SK-N-SH (cell line): ENCODE measurements at regions not wholly inside any gene's neighbourhood (a gene's known extent, or its start where the extent isn't known, plus 50 kb on each side); places are given as distances from the start of the nearest gene placed in this dataset.

Source experiments
- CTCF ChIA-PET: fragments of 300-600, 350-600 bp; formaldehyde crosslinking; extraction: SDS; loops from one replicate; lab custom pipeline; 2021; lab: Yijun Ruan, JAX
- POLR2A ChIA-PET: fragments of 350-600 bp; sonication (Branson Sonifier 250); formaldehyde crosslinking; extraction: SDS; loops from one replicate; lab custom pipeline; 2020; ENCODE audit warnings: antibody characterized with exemption, inconsistent platforms; lab: Yijun Ruan, JAX
- DNase-seq: peaks from one replicate; pipeline ENCODE4 v3.0.0; 2012
- H2AFZ ChIP-seq: fragments of 200-600 bp; sonication (generic); 2 replicates; pipeline ENCODE4 v1.8.1; 2016; ENCODE audit warnings: antibody characterized with exemption, mild to moderate bottlenecking, low read depth
- H3F3A ChIP-seq: fragments of 200-600 bp; sonication (generic); replicated peaks from 2 replicates; pipeline ENCODE3; 2016; ENCODE audit warnings: antibody characterized with exemption, mild to moderate bottlenecking; ENCODE audit not compliant: insufficient read depth
- H3K27ac ChIP-seq, 2 experiments: fragments of 200-500 bp in 1 of 2; fragments of 200-600 bp in 1 of 2; sonication (Bioruptor generic) in 1 of 2; sonication (generic), shearing (Covaris generic) in 1 of 2; 2 replicates each; pipeline versions ENCODE4 v1.5.1 to v1.6.1; 2014 to 2016; ENCODE audit warnings: low read depth in 2 of 2, inconsistent platforms in 1 of 2, low read length in 1 of 2, mild to moderate bottlenecking in 1 of 2, mixed read lengths in 1 of 2
- H3K27me3 ChIP-seq: fragments of 200-600 bp; sonication (generic), shearing (Covaris generic); 2 replicates; pipeline ENCODE4 v1.6.1; 2016; ENCODE audit warnings: mixed run types; ENCODE audit not compliant: insufficient read depth
- H3K36me3 ChIP-seq, 2 experiments: fragments of 200-500 bp in 1 of 2; fragments of 200-600 bp in 1 of 2; sonication (Bioruptor generic) in 1 of 2; sonication (generic) in 1 of 2; replicated peaks in 1 of 2; 2 replicates each; pipeline versions ENCODE3 to v1.5.1; 2014 to 2016; ENCODE audit warnings: low read length in 1 of 2, mild to moderate bottlenecking in 1 of 2; ENCODE audit not compliant: insufficient read depth in 2 of 2, control insufficient read depth in 1 of 2
- H3K4me1 ChIP-seq, 2 experiments: fragments of 200-500 bp in 1 of 2; fragments of 200-600 bp in 1 of 2; sonication (Bioruptor generic) in 1 of 2; sonication (generic), shearing (Covaris generic) in 1 of 2; 2 replicates each; pipeline versions ENCODE4 v1.5.1 to v1.6.1; 2014 to 2016; ENCODE audit warnings: low read depth in 1 of 2, low read length in 1 of 2, mixed run types in 1 of 2; ENCODE audit not compliant: insufficient read depth in 2 of 2, control insufficient read depth in 1 of 2
- H3K4me2 ChIP-seq: fragments of 200-600 bp; sonication (generic), shearing (Covaris generic); 2 replicates; pipeline ENCODE4 v1.6.1; 2017; ENCODE audit warnings: mixed run types
- H3K4me3 ChIP-seq, 2 experiments: fragments of 200-500 bp in 1 of 2; fragments of 200-600 bp in 1 of 2; sonication (Bioruptor generic) in 1 of 2; sonication (generic), shearing (Covaris generic) in 1 of 2; 2 replicates each; pipeline versions ENCODE4 v1.5.1 to v1.8.1; 2014 to 2016; ENCODE audit warnings: low read depth in 2 of 2, inconsistent platforms in 1 of 2, low read length in 1 of 2, mild to moderate bottlenecking in 1 of 2, mixed read lengths in 1 of 2, moderate library complexity in 1 of 2
- H3K79me2 ChIP-seq: fragments of 200-600 bp; sonication (generic); 2 replicates; pipeline ENCODE4 v1.8.1; 2017; ENCODE audit warnings: mild to moderate bottlenecking; ENCODE audit not compliant: insufficient read depth
- H3K9ac ChIP-seq: fragments of 200-600 bp; sonication (generic); 2 replicates; pipeline ENCODE4 v1.6.1; 2017; ENCODE audit warnings: mixed run types
- H3K9me2 ChIP-seq: fragments of 200-600 bp; sonication (generic); 2 replicates; pipeline ENCODE4 v1.6.1; 2017; ENCODE audit warnings: mixed run types
- H3K9me3 ChIP-seq: fragments of 200-600 bp; sonication (generic); 2 replicates; pipeline ENCODE4 v1.6.1; 2017; ENCODE audit warnings: mixed run types, mild to moderate bottlenecking, moderate library complexity
- H4K20me1 ChIP-seq: fragments of 200-600 bp; sonication (generic); 2 replicates; pipeline ENCODE4 v1.6.1; 2017; ENCODE audit warnings: mild to moderate bottlenecking, mixed run types; ENCODE audit not compliant: insufficient read depth
- FOSL2 ChIP-seq: IDR thresholded peaks from 2 replicates; pipeline ENCODE4 v1.4.0; 2012; ENCODE audit warnings: low read depth, mild to moderate bottlenecking, moderate library complexity, borderline replicate concordance
- FOXM1 ChIP-seq: IDR thresholded peaks from 2 replicates; pipeline ENCODE4 v1.4.0; 2012; ENCODE audit warnings: low read depth, mild to moderate bottlenecking
- JUND ChIP-seq: IDR thresholded peaks from 2 replicates; pipeline ENCODE4 v1.4.0; 2012
- MEF2A ChIP-seq: IDR thresholded peaks from 2 replicates; pipeline ENCODE4 v1.4.0; 2012; ENCODE audit warnings: low read depth, borderline replicate concordance
- MXI1 ChIP-seq: IDR thresholded peaks from 2 replicates; pipeline ENCODE4 v1.6.1; 2012; ENCODE audit warnings: mild to moderate bottlenecking, low read depth, low read length, improper control_type of control experiment
- NFIC ChIP-seq: IDR thresholded peaks from 2 replicates; pipeline ENCODE4 v1.4.0; 2012; ENCODE audit warnings: borderline replicate concordance
- NRF1 ChIP-seq: IDR thresholded peaks from 2 replicates; pipeline ENCODE4 v1.6.1; 2012; ENCODE audit warnings: low read depth, mild to moderate bottlenecking, low read length
- POLR2AphosphoS5 ChIP-seq: IDR thresholded peaks from 2 replicates; pipeline ENCODE4 v1.6.1; 2012; ENCODE audit warnings: low read depth, low read length
- RAD21 ChIP-seq: IDR thresholded peaks from 2 replicates; pipeline ENCODE4 v1.6.1; 2012; ENCODE audit warnings: mild to moderate bottlenecking, low read length
- RXRA ChIP-seq: IDR thresholded peaks from 2 replicates; pipeline ENCODE4 v1.4.0; 2012; ENCODE audit warnings: low read depth, mild to moderate bottlenecking, borderline replicate concordance
- SIN3A ChIP-seq: IDR thresholded peaks from 2 replicates; pipeline ENCODE4 v1.6.1; 2012; ENCODE audit warnings: low read depth, mild to moderate bottlenecking, low read length, moderate library complexity, borderline replicate concordance
- SMC3 ChIP-seq: IDR thresholded peaks from 2 replicates; pipeline ENCODE4 v1.6.1; 2012; ENCODE audit warnings: low read depth, low read length, improper control_type of control experiment
- WGBS: methylation state at CpG from one replicate; pipeline ENCODE4 v1.1.6; 2017; ENCODE audit warnings: low lambda C conversion rate; 5-methylcytosine and 5-hydroxymethylcytosine counted together
- TF ChIP-seq, protein P1 (sequence below): fragments of 200-600 bp; sonication (generic); IDR thresholded peaks from 2 replicates; pipeline ENCODE4 v1.6.1; 2017; ENCODE audit warnings: antibody characterized with exemption, mild to moderate bottlenecking, moderate library complexity
- TF ChIP-seq, protein P2 (sequence below): IDR thresholded peaks from 2 replicates; pipeline ENCODE4 v1.4.0; 2012; ENCODE audit warnings: low read depth
- TF ChIP-seq, protein P3 (sequence below): fragments of 150-350 bp; IDR thresholded peaks from 2 replicates; pipeline ENCODE4 v1.6.1; 2016; ENCODE audit warnings: mild to moderate bottlenecking, low read depth, low read length

DNA sequence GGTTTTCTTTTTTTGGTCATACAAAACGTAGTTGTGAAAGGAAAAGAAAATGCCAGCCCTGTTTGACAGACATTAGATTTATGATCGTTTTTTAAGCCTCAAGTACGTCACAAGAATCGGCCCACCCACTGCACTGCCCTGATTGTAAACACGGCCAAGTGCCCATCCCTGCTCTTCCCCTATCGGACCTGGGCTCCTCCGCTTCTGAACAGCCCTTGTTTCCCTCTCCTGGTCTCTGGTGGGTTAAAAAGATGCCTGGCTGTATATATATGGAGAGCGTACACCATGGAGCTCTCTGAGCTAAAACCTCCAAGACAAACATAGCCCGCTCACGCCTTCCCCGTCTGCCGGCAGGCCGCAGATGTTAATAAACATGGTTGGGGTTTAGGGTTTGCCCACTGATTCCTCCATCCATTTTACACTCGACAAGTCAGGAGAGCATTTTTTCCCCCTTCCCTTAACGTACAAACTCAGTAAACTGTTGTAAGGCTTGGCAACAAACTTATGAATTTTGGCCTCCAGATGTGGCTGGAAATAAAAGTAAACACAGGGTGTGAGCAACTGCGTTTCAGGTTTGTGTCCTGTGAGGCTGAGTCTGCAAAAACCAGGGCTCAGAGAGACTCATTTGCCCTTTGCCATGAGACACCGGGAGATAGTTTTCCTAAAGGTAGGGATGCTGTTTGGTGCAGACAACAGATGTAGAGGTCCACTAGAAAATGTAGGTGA, 325.9 kb downstream of the SOX9 start:
- no peak for DNase-seq
- 80% methylated on average over 17 of the region's 17 CpGs for WGBS
- Histone ChIP-seq H3K4me1 (no peaks in the 10 kb centered on the region), H3K27me3 (no peaks in the 10 kb centered on the region), H3K9ac (no peak overlapping the region), H3F3A (no peaks in the 10 kb centered on the region), H3K4me3 (no peak overlapping the region), H3K4me2 (no peak overlapping the region), H3K27ac (no peak overlapping the region), H2AFZ (no peak overlapping the region), H3K9me3 (no peaks in the 10 kb centered on the region), H4K20me1 (no peaks in the 10 kb centered on the region), H3K36me3 (no peaks in the 10 kb centered on the region), H3K79me2 (peaks cover 3% of the 10 kb centered on the region; the same call in 1 of the 2 replicates), H3K9me2 (no peaks in the 10 kb centered on the region)
- CTCF ChIA-PET: interaction anchor here (1.2 kb wide), 1 partner anchor 98 kb away, joined by 3 read pairs; no protein-coding TSS in a partner anchor
- TF ChIP-seq NRF1 (no peak), RAD21 (no peak), NFIC (no peak), FOXM1 (no peak)
- TF ChIP-seq, protein P1, sequence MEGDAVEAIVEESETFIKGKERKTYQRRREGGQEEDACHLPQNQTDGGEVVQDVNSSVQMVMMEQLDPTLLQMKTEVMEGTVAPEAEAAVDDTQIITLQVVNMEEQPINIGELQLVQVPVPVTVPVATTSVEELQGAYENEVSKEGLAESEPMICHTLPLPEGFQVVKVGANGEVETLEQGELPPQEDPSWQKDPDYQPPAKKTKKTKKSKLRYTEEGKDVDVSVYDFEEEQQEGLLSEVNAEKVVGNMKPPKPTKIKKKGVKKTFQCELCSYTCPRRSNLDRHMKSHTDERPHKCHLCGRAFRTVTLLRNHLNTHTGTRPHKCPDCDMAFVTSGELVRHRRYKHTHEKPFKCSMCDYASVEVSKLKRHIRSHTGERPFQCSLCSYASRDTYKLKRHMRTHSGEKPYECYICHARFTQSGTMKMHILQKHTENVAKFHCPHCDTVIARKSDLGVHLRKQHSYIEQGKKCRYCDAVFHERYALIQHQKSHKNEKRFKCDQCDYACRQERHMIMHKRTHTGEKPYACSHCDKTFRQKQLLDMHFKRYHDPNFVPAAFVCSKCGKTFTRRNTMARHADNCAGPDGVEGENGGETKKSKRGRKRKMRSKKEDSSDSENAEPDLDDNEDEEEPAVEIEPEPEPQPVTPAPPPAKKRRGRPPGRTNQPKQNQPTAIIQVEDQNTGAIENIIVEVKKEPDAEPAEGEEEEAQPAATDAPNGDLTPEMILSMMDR: no peak
- TF ChIP-seq, protein P2, sequence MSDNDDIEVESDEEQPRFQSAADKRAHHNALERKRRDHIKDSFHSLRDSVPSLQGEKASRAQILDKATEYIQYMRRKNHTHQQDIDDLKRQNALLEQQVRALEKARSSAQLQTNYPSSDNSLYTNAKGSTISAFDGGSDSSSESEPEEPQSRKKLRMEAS: no peak
- POLR2A ChIA-PET: no interaction called here

DNA sequence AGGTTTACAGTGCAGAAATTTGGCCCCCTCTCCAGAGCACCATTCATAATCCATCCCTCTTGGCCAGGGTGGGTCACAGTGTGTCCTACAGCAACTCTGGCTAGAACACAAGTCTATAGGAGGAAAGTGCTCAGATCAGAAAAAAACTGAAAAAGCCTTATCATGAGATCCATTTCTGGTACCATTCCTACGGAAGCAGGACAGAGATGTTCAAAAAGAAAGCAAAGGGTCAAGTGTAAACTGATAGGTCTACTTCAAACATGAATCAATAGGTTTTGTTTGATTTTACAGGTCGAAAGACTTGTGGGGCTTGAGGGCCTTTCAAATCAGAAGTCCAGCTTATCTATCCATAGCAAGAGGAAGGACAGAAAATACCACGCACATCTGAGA, 326.4 kb downstream of the SOX9 start:
- POLR2A ChIA-PET: no interaction called here
- Histone ChIP-seq H2AFZ (no peak overlapping the region), H3F3A (no peaks in the 10 kb centered on the region), H3K4me3 (no peak overlapping the region), H3K36me3 (no peaks in the 10 kb centered on the region), H3K79me2 (peaks cover 3% of the 10 kb centered on the region; the same call in 1 of the 2 replicates), H3K27me3 (no peaks in the 10 kb centered on the region)
- WGBS: 78% methylated on average over 3 of the region's 3 CpGs
- no peak for DNase-seq
- TF ChIP-seq MEF2A: no peak
- TF ChIP-seq JUND: no peak
- TF ChIP-seq FOSL2: no peak
- TF ChIP-seq, all 33 proteins: peak for 0
- H3K9me2 ChIP-seq: no peaks in the 10 kb centered on the region
- H3K9ac ChIP-seq: no peak overlapping the region
- H3K4me1 ChIP-seq: no peaks in the 10 kb centered on the region
- H3K27ac ChIP-seq: no peak overlapping the region
- CTCF ChIA-PET: no interaction called here
- no peaks in the 10 kb centered on the region for H4K20me1 ChIP-seq
- H3K9me3 ChIP-seq: no peaks in the 10 kb centered on the region
- no peak overlapping the region for H3K4me2 ChIP-seq

DNA sequence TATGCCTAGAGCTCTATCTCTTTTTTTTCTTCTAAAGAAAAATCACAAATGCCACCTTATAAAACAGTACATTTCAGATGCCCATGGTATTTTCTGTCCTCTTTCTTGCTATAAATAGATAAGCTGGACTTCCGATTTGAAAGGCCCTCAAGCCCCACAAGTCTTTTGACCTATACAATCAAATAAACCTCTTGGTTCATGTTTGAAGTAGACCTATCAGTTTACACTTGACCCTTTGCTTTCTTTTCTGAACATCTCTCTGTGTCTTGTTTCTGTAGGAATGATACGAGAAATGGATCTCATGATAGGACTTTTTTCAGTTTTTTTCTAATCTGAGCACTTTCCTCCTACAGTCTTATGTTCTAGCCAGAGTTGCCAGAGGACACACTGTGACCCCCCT, 327.2 kb downstream of the SOX9 start:
- ChIA-PET CTCF (no interaction called here), POLR2A (no interaction called here)
- no peaks in the 10 kb centered on the region for H4K20me1 ChIP-seq
- TF ChIP-seq SMC3 (no peak), SIN3A (no peak), MXI1 (no peak), POLR2AphosphoS5 (no peak), RXRA (no peak), JUND (no peak)
- TF ChIP-seq, protein P3, sequence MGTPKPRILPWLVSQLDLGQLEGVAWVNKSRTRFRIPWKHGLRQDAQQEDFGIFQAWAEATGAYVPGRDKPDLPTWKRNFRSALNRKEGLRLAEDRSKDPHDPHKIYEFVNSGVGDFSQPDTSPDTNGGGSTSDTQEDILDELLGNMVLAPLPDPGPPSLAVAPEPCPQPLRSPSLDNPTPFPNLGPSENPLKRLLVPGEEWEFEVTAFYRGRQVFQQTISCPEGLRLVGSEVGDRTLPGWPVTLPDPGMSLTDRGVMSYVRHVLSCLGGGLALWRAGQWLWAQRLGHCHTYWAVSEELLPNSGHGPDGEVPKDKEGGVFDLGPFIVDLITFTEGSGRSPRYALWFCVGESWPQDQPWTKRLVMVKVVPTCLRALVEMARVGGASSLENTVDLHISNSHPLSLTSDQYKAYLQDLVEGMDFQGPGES: no peak
- TF ChIP-seq, protein P1: no peak

More for the DNA sequence above, 327.2 kb downstream of the SOX9 start:
- Histone ChIP-seq H3K79me2 (peaks cover 8% of the 10 kb centered on the region), H3K4me3 (no peak overlapping the region), H3K36me3 (no peaks in the 10 kb centered on the region), H3K9me3 (no peaks in the 10 kb centered on the region), H3K27me3 (no peaks in the 10 kb centered on the region), H3K4me2 (no peak overlapping the region), H3K9ac (no peak overlapping the region), H3K9me2 (no peaks in the 10 kb centered on the region), H3K4me1 (no peaks in the 10 kb centered on the region), H2AFZ (no peak overlapping the region), H3F3A (no peaks in the 10 kb centered on the region), H3K27ac (no peak overlapping the region)
- DNase-seq: no peak
- WGBS: 81% methylated on average over 2 of the region's 2 CpGs
